RWPE2 (cell line): ENCODE measurements at regions not wholly inside any gene's neighbourhood (a gene's known extent, or its start where the extent isn't known, plus 50 kb on each side); places are given as distances from the start of the nearest gene placed in this dataset.

Source experiments
- ATAC-seq: fragments of 200-7000 bp; cut with Tn5 transposase; 3 replicates; pipeline ENCODE4 v1.9.1; 2021; ENCODE audit warnings: low read depth
- DNase-seq: peaks from one replicate; pipeline ENCODE4 v3.0.0-alpha.2; 2020; ENCODE audit warnings: low spot score
- H3K27ac ChIP-seq: fragments of 450-650 bp; 2 replicates; pipeline ENCODE4 v1.5.1; 2017; ENCODE audit warnings: mild to moderate bottlenecking; ENCODE audit not compliant: poor library complexity, severe bottlenecking
- H3K27me3 ChIP-seq: fragments of 250-450 bp; sonication (Bioruptor Pico); 2 replicates; pipeline ENCODE4 v1.5.1; 2021; ENCODE audit warnings: mild to moderate bottlenecking, moderate library complexity; ENCODE audit not compliant: insufficient read depth, poor library complexity, severe bottlenecking
- H3K36me3 ChIP-seq: fragments of 250-450 bp; sonication (Bioruptor Pico); 2 replicates; pipeline ENCODE4 v1.5.1; 2020; ENCODE audit warnings: low read depth, mild to moderate bottlenecking, moderate library complexity
- H3K4me1 ChIP-seq: fragments of 250-450 bp; sonication (Bioruptor Pico); 2 replicates; pipeline ENCODE4 v1.5.1; 2021; ENCODE audit warnings: mild to moderate bottlenecking, moderate library complexity; ENCODE audit not compliant: insufficient read depth, poor library complexity, severe bottlenecking
- H3K4me3 ChIP-seq: fragments of 250-450 bp; sonication (Bioruptor Pico); 2 replicates; pipeline ENCODE4 v1.5.1; 2021; ENCODE audit warnings: mild to moderate bottlenecking, moderate library complexity; ENCODE audit not compliant: severe bottlenecking
- H3K9me3 ChIP-seq: fragments of 250-450 bp; sonication (Bioruptor Pico); 2 replicates; pipeline ENCODE4 v1.5.1; 2021; ENCODE audit warnings: mild to moderate bottlenecking, moderate library complexity; ENCODE audit not compliant: severe bottlenecking
- CTCF ChIP-seq: fragments of 450-650 bp; IDR thresholded peaks from one replicate; pipeline ENCODE4 v1.5.1; 2017; ENCODE audit warnings: mild to moderate bottlenecking, moderate library complexity; ENCODE audit not compliant: poor library complexity, severe bottlenecking

- Histone ChIP-seq H3K4me3 (no peak overlapping the region), H3K27me3 (no peaks in the 10 kb centered on the region), H3K9me3 (no peaks in the 10 kb centered on the region), H3K36me3 (no peaks in the 10 kb centered on the region), H3K4me1 (peaks cover 9% of the 10 kb centered on the region), H3K27ac (no peak overlapping the region)
- no peak for TF ChIP-seq CTCF
- ATAC-seq (no peak), DNase-seq (no peak)
These were observed 566.4 kb upstream of the ID2 start for GRCh38 chr2:8115456-8115855.

GRCh38 chr2:8115966-8116365 lies 565.9 kb upstream of the ID2 start:
- Histone ChIP-seq H3K4me1 (peaks cover 14% of the 10 kb centered on the region), H3K36me3 (no peaks in the 10 kb centered on the region), H3K4me3 (no peak overlapping the region), H3K27me3 (no peaks in the 10 kb centered on the region), H3K9me3 (no peaks in the 10 kb centered on the region), H3K27ac (no peak overlapping the region)
- TF ChIP-seq CTCF, result no peak
- ATAC-seq (no peak), DNase-seq (no peak)

GRCh38 chr2:8116661-8117060 lies 565.2 kb upstream of the ID2 start:
- no peak overlapping the region for H3K27ac ChIP-seq
- no peak overlapping the region for H3K4me3 ChIP-seq
- no peaks in the 10 kb centered on the region for H3K36me3 ChIP-seq
- no peaks in the 10 kb centered on the region for H3K27me3 ChIP-seq
- TF ChIP-seq CTCF, result no peak
- no peak for ATAC-seq
- no peak for DNase-seq
- peaks cover 21% of the 10 kb centered on the region for H3K4me1 ChIP-seq
- no peaks in the 10 kb centered on the region for H3K9me3 ChIP-seq

- TF ChIP-seq CTCF, result no peak
- Histone ChIP-seq H3K4me3 (no peak overlapping the region), H3K9me3 (no peaks in the 10 kb centered on the region), H3K27ac (peak overlapping the region; percentile 75), H3K4me1 (peaks cover 22% of the 10 kb centered on the region), H3K27me3 (no peaks in the 10 kb centered on the region), H3K36me3 (no peaks in the 10 kb centered on the region)
- DNase-seq (no peak), ATAC-seq (no peak)
These were observed 562.7 kb upstream of the ID2 start for GRCh38 chr2:8118940-8119781.
